ENCODE measurements at regions not wholly inside any gene's neighbourhood (a gene's known extent, or its start where the extent isn't known, plus 50 kb on each side); places are given as distances from the start of the nearest gene placed in this dataset.
"Not testable (repeated sequence)": the region's sequence is repeated elsewhere in the genome, so short reads cannot be mapped to it uniquely, and the experiment has no call there.

DNA sequence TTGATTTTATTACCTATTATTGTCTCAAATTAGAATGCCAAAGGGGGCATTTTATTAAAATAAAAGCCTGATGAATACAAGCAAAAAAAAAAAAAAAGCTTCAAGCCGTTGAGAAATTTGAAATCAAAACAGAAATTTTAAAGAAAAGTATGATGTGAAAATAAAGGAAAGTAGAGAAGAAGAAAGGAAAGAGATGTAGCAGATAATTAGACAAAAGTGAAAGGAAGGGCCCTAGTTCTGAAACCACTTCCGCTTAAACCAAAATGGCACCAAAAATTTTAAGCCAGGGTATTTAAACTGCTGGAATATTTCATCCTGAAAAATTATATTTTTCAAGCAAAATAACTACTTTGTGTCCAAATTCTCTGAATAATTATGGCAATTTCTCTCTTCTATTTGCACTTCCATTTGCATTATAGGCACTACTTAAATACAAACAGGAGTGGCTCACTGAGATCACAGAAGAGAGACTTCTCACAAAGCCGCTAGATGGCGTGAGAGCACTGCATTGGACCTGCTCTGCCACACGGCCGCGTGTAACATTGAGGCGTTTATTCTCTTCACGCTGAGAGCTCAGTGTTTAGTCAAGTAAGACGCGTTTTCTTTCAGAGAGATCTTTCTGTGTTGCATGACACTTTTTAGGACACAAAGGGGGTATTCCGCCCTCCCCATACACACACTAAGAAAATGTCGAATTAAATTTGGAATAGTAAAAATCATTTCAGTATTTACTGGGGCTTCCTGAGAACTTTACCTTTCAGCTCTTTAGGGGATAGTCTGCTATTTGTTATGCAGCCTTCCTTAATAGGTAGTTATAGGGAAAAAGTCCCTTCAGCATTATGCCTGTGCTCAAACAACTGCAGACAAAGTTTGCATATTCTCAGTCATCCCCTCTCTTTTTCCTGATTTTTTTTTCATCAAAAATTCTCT is 368.4 kb upstream of the CCNH start:
- DNase-seq = peak; percentile 89

DNA sequence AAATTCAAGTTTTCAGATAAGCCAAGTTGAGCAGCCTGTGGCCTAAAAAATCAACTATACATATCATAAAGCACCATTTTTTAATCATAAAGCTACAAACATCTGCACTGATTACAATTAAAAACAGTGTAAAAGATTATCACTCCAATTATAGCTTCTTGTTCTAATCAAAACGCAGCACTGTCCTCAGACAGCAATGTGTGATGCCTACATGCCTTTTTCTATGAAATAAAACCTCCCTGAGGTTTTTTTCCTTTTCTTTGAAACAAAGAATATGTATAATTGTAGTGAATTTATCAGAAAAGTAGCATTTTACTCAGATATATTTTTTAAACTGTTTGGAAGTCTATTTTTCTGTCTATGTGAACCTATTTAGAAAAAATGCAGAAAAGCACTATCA is 366.1 kb upstream of the CCNH start:
- DNase-seq = no peak

DNA sequence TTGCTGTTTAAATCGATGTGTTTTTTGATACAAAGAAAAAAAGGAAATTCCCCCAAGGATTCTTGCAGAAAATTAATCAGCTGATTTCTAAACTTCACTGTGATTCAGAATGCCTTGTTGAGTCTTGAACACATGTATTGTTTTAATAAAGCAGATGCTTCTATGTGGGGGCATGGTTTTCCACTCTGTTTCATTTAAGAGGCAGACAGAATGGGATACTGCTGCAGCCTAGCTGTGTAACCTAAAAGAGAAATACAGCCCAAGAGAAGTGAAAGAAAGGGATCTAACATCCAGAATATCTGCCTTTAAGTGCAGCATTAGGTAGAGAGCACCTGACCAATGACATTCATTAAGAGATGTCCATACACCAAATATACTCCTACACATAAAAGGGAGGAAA is 365.1 kb upstream of the CCNH start:
- DNase-seq = no peak

DNA sequence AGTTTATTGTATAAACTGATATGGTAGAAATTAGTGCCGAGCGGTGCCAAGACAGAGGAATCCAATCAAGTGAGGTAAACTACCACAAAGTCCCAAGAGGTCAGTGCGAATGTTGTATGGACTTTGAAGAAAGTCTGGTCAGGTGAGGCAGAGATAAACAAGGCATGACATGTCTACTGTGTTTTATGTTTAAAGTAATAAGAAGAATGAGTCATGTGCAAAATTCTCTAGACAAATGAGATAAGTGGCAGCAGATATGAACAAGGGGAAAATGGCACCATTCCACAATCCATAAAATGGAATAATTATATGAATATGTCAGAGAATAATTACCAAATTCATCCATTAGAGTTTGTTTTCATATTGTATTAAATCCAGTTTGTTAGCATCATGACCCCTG is 364.1 kb upstream of the CCNH start:
- no peak for DNase-seq

DNA sequence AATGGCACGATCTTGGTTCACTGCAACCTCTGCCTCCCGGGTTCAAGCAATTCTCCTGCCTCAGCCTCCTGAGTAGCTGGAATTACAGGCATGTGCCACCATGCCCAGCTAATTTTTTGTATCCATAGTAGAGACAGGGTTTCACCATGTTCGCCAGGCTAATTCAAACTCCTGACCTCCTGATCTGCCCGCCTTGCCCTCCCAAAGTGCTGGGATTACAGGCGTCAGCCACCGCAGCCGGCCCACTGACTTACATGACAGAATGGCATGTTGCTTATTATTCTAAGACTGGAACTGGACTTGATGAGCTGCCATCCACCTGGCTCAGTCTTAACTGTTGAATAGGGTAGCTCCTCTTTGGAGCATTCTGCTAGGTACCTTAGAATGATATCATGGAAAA is 363.6 kb upstream of the CCNH start:
- DNase-seq = not testable (repeated sequence)

DNA sequence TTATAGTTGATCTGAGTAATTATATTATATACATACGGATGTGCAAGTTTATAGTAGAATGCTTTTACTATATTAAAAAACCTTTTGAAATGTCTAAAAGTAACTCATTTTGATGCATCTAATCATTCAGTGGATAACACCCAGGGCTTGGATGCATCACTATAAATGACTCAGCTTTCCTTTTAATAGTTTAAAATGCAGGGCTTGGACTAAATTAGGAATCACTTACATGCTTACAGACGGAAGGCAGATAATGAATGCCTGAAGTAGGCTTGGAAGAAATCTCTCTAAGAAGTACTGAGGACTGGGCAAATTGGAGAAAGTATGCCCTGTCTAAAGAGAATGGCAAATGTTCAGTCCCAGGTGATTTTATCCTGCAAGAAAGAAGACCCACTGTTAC is 362.5 kb upstream of the CCNH start:
- no peak for DNase-seq

DNA sequence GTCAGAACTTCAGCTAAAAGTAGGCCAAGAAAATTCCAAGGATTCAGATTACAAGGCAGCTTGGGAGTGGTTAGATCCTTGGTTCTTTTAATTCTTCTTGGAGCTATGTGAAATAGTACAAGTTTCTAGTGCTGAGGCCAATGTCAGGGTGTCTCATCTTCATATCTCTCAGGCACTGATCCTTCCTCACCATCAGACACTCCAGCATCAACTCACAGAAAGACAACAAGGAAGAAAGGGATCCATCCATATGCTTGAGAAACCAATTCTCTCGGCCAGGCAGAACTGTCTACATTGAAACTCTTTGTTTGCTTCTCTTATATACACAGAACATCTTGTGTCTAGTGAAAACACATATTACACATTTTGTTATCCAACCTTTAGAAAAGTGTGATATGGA is 362.1 kb upstream of the CCNH start:
- DNase-seq = no peak

DNA sequence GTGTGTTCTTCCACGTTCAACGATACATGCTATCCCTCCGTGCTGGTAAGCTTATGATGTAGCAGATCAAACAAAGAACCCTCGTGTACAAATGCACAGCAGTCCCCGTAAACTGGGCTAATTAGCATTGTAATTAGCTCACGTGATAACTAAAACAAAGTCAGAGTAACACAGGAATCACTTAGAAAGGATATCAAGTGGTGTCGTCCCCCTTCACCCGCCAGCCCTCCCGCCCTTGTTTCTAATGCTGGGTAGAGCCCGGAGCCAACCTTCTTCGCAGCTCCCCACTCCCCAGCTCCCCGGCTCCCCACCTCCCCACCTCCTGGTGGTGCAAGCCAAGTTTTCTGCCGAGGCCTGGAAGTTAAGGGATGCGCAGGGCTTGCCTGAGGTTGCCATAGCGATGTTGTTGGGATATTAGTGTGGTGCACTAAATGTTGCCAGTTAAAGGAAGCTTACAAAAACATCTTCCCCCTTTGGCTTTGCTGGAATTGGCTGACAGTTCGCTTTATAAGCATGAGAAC is 357.9 kb upstream of the CCNH start:
- peak; percentile 72 for DNase-seq

DNA sequence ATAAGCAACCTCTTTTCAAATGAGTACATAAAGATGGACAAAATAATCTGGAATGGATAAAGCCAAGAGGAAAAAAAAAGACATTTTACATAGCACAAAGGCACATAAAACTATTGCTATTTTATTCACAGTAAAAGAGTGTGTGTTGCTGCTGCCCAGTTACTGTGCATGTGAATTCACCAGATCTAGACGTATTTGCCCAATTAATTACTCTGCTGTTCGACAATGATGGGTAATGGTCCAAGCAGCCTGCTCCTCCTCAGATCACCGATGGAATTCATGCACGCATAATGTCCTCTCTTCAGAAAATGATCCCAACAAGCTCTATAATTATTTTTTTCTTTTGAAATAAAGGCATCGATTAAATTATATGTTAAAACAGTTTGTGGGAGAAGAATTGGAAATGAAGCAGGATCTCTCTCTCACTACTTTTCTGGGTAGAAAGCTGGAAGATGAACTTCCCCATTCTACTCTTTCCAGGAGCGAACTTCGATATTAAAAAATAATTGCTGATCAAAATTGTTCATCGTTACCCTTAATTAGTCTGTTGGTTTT is 357.4 kb upstream of the CCNH start:
- DNase-seq = no peak

DNA sequence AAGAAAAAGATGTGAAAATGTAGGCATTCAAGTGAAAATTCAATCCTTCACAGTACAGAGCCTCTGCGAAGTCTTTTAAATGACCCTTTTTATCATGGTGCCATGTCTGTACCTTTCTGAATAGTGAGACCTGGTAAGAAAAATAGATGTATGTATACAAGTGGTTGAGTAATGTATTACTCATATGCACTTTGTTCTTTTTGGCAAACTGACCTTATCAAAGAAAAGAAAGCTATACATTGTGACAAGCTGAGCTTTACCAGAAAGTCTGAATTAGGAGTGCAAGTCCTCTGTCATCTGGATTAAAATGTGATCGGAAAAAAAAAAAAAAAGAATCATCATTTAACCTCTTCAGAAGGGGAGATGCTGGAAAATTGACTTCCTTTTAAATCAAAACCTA is 356.4 kb upstream of the CCNH start:
- DNase-seq = no peak

DNA sequence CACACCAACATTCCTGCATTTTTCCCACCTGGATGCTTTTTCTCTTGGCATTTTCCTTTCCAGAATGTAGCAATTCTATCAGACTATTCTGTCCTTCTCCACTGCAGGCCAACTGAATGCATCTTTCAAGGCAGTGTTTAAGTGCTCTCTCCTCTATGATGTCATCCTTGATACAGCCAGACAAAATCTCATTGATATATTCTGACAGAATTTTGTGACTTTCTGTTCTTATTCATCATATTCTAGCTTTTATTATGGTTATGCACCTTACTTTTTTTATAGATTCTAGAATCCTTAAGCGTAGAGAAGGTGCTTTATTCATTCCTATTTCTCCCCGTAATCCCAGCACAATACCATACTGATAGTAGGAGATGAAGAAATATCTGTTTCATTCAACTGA is 355.5 kb upstream of the CCNH start:
- no peak for DNase-seq

DNA sequence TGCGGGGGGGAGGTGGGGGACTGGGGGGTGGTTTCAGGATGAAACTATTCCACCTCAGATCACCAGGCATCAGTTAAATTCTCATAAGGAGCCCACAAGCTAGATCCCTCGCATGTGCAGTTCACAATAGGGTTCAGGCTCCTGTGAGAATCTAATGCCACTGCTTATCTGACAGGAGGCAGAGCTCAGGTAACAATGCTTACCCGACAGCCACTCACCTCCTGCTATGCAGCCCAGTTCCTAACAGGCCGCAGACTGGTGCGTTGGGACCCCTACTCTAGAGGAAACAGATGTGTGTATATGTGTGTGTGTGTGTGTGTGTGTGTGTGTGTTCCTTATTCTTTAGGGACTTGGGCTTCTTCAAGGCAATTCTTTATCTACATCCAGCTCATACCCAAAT is 352.3 kb upstream of the CCNH start:
- no peak for DNase-seq

DNA sequence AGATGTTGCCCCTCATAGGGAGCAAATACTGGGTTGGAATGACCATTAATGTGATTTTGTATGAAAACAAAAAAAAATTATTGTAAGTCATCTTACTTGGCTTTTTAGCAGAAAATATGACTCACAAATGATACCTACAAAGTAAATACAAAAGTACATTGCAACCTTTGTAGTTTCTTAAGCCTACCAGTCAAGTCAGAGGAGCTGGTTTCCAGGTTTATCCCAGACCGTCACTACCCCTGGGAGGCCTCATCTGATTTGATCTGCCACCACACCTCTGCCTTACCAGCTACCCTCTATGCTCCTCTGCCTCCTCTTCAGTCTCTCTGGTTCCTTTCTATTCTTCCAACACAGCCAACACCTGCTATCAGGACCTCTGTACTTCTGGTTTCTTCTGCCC is 349.9 kb upstream of the CCNH start:
- DNase-seq = no peak

DNA sequence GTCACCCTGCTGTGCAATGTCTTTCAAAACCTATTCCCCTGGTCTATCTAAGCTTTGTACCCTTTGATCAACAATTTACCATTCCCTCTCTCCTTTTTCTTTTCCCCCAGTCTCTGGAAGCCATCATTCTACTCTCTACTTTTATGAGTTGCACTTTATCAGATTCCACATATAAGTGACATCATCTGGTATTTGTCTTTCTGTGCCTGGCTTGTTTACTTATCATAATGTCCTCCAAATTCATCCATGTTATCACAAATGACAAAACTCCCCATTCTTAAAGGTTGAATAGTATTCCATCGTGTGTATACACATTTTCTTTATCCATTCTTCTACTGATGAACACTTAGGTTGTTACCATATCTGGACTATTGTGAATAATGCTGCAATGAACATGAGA is 344.2 kb upstream of the CCNH start:
- DNase-seq = no peak

DNA sequence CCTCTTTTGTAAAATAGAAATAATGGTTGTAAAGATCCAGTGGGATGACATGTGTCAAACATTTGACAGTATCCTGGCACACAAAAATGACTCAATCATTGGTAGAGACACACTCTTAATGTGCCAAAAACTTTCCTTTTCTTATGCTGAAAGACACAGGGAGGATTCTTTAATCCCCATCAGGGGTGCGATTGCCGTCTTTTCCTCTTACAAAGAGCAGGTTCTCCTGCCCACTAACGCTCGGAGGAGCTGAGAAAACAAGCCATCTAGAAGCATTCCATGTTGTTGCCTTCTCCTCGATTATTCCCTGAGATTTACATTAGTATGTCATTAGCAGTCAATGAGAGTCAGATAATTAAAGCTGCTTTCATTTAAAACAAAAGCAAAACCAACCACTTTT is 342.6 kb upstream of the CCNH start:
- no peak for DNase-seq

DNA sequence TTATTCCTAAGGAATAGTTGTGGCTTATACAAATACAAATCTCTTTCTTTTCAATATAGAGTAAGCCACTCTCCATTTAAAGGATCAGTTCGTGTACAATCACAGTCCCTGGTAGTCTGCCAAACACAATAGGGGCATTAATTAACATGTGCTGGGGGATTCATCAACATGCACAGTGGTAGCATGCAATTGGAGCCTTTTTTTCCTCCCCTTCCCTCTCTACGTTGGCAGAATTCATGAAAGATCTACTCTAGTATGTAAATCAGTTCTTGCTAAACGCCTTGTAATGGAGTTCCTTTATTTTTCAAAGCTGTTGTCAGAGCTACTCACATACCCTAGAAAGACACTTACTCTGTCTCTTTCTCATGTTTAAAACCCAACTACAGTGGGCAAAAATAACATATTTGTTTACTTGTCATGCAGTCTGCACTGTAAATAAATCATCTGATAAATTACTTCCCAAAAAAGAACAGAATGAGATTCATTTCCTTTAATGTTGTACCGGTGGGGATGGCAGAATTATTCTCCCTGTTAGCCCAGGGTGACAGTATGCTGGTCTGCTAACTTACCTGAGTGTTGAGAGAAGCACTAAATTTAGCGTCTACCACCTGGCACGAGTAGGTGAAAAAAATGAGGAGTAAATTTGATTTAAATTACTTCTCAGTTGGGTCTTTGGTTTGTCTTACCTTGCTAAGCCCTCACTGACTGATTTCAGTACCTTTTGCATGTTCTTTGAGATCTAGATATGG is 341.5 kb upstream of the CCNH start:
- DNase-seq = peak; percentile 81

DNA sequence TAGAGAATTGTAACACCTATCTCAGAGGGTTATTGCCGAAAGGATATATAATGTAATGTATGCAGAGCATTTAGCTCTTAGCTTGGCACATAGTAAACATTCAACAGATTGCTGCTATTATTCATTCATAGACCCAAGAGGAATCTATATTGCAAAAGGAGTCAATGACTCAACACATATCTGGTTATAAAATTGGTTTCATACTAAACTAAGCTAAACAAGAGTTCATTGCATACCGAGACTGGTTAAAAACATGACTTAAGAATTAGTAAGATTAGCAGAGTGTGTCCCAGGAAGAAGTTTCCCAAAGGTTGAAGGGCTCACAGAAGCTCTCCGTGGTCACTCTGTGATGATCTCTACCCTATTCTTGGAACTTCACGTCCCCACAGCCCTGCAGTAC is 339.6 kb upstream of the CCNH start:
- no peak for DNase-seq

DNA sequence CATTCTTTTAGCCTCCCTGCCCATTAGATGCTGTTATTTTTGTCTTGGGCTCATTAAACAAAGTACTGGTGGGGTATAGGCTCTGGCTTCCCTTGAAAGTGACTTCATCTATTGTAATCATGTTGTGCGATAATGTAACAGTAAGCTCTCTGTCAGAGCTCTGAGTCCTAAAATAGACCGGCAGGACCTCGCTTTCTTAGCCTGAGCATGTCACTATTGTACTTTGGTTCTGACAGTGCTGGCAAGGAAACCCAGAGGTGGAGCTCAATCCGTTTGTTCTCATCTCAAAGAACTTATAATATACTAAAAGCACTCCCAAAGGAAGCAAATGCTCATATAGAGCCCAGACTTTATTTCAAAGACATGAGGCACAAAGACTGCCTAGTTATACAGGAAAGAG is 339.1 kb upstream of the CCNH start:
- no peak for DNase-seq

DNA sequence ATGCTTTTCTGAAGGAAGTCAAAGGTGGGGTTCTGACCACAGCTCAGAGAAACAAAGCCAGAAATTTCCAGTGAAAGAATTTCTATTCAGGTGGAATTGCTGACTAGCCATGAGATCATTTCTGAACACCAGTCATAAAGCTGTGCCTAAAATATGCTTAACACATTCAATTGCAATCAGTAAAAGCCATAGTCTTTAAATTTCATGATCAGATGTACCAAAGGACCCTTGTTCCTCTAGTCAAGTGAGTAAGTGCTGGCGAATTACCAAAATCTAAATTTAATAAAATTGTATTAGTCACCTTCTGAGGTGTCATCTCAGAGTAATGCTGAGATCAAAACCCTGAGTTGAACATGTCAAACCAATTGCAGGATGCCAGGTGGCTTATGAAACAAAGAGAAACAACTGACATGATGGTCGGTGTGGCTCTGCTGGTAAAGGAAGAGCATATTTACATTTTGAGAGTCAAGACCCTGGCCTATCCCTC is 334.2 kb upstream of the CCNH start:
- no peak for DNase-seq

DNA sequence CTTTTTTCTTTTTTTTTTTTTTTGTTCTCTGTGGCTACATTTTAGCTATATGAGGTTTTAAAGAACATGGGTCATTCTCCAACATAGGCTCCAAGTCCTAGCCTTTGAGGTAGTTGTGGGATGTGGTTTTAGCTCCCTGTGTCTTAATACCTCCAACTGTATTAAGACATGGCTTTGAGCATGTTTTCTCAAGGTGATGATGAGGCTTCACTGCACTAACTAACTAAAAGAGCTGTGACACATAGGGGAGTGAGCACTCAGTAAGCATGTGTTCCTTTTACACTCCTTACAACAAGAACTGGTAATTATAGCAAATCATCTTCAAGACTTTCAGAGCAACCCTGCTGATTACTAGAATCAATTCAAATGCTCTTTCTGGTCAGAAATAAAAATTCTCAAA is 333.6 kb upstream of the CCNH start:
- no peak for DNase-seq

DNA sequence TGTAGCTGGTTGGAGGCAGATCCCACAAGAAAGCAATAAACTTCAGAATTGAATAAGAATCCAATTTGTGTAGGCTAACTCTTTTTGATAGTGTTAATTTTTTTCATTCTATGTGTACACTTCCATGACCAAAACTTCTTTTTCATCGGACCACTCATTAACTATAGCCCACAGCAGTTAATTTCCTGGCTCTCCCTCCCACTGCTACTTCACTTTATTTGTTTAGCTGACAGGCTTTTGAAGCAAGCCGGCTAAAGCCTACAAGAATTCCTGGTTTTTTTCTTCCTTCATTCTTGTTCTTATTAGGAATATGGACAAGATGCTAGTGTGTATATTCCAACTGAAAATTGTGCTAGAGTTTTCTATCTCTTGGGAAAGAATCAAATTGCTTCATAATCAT is 329.2 kb upstream of the CCNH start:
- no peak for DNase-seq

DNA sequence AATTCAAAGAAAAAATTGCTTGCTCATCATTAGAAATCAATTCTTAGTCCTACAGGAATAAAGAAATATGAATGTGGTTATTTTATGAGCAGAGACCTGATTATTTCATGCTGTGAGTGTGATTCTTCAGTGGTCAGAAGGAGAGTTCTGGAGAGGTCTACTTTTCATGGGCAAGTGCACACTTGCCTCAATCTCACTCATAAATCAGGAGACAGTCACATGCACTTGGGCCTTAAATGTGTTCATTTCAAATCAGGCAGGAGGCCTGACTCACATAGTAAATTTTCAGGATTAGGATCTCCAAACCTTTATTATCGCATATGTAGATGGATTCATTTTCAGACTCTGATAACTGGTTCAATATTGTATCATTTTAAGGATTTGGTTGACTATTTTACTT is 323.2 kb upstream of the CCNH start:
- DNase-seq = no peak

DNA sequence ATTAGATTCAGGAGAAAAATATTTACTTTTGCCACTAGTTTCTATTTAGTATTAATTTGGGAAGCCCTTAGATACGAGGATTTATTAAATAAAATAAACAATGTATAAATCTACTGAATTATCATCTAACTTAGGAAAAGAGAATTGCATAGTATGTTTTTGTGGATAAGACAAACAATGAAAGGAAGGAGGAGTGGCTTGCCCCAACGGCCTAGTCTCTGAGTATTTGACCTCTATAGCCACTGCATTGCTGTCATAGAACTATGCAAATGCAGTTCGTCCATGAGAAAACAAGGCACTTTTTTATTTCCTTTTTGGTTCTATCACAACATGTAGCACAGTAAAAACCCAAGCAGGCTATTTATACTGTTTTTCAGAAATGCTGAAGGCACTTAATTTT is 321.2 kb upstream of the CCNH start:
- DNase-seq = no peak

Measured in COR-L47 (cell line).